ENCODE measurements at regions not wholly inside any gene's neighbourhood (a gene's known extent, or its start where the extent isn't known, plus 50 kb on each side); places are given as distances from the start of the nearest gene placed in this dataset.

GRCh38 chr7:111676167-111676566 lies 113.9 kb upstream of the IMMP2L start:
- Histone ChIP-seq H3K36me3 (no peaks in the 10 kb centered on the region), H3K4me3 (no peak overlapping the region), H3K27me3 (no peaks in the 10 kb centered on the region), H3K4me1 (no peaks in the 10 kb centered on the region), H3K27ac (no peak overlapping the region), H3K9me3 (no peaks in the 10 kb centered on the region)
- intact Hi-C loops (cut with DNase I): no loop called here
- no peak for TF ChIP-seq POLR2AphosphoS5 (IDR thresholded peaks at IDR 0.05; ENCODE audit: insufficient read depth in 1 of 2, low read depth in 1 of 2)
- TF ChIP-seq POLR2A (IDR thresholded peaks at IDR 0.05): no peak
- no peak for DNase-seq (ENCODE audit: extremely low spot score in 2 of 2)

DNA sequence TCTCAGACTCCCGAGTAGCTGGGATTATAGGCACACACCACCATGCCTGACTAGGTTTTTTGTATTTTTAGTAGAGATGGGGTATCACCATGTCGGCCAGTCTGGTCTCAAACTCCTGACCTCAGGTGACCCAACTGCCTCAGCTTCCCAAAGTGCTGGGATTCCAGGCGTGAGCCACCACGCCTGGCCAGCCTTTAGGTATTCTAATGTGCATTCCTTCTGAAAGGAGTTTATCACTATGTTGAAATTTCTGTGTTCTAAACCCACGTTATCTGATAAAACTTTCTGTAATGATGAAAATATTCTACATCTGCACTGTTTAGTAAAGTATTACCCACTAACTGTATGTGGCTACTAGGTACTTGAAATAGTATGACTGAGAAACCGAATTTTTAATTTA lies 110.6 kb upstream of the IMMP2L start:
- Histone ChIP-seq H3K4me1 (no peaks in the 10 kb centered on the region), H3K9me3 (no peaks in the 10 kb centered on the region), H3K27me3 (no peaks in the 10 kb centered on the region), H3K36me3 (no peaks in the 10 kb centered on the region), H3K27ac (no peak overlapping the region), H3K4me3 (no peak overlapping the region)
- intact Hi-C loops (cut with DNase I): no loop called here
- no peak for DNase-seq (ENCODE audit: extremely low spot score in 2 of 2)
- TF ChIP-seq CTCF (IDR thresholded peaks at IDR 0.05) (no peak), POLR2A (IDR thresholded peaks at IDR 0.05) (no peak), POLR2AphosphoS5 (IDR thresholded peaks at IDR 0.05; ENCODE audit: insufficient read depth in 1 of 2, low read depth in 1 of 2) (no peak)

DNA sequence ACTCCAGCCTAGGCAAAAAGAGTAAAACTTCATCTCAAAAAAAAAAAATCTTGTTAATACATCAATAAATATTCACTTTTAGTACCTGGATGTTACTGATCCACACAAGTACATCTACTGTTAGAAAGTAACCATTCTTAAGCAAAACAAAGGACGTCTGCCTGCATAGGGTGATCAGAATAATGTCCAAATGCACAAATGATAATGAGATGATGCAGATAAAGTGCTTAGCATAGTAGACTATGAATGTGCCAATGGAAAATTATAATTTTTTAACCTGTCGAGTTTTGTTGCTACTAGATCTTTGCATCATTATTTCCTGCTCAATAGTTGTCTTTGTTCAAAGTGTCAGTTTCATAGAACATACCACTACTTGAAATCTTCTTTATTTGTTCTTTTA lies 109.6 kb upstream of the IMMP2L start:
- Histone ChIP-seq H3K4me3 (no peak overlapping the region), H3K27me3 (no peaks in the 10 kb centered on the region), H3K27ac (no peak overlapping the region), H3K9me3 (no peaks in the 10 kb centered on the region), H3K36me3 (no peaks in the 10 kb centered on the region), H3K4me1 (no peaks in the 10 kb centered on the region)
- intact Hi-C loops (cut with DNase I): no loop called here
- no peak for DNase-seq (ENCODE audit: extremely low spot score in 2 of 2)
- TF ChIP-seq POLR2AphosphoS5 (IDR thresholded peaks at IDR 0.05; ENCODE audit: insufficient read depth in 1 of 2, low read depth in 1 of 2): no peak
- no peak for TF ChIP-seq POLR2A (IDR thresholded peaks at IDR 0.05)
- no peak for TF ChIP-seq CTCF (IDR thresholded peaks at IDR 0.05)

DNA sequence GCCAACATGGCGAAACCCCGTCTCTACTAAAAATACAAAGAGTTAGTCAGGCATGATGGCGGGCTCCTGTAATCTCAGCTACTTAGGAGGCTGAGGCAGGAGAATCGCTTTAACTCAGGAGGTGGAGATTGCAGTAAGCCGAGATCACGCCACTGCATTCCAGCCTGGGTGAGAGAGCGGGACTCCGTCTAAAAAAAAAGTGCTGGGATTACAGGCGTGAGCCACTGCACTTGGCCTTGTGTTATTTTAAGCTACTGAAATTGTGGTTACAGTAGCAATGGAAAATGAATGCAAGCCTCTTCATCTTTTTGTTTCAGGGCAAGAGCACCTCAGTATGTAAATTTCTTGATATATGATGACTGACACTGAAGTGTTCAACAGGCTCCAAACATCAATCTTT lies 106.4 kb upstream of the IMMP2L start:
- Histone ChIP-seq H3K36me3 (no peaks in the 10 kb centered on the region), H3K9me3 (no peaks in the 10 kb centered on the region), H3K4me3 (no peak overlapping the region), H3K27me3 (no peaks in the 10 kb centered on the region), H3K27ac (no peak overlapping the region), H3K4me1 (peaks cover 4% of the 10 kb centered on the region)
- intact Hi-C loops (cut with DNase I): no loop called here
- TF ChIP-seq POLR2A (IDR thresholded peaks at IDR 0.05): no peak
- no peak for TF ChIP-seq POLR2AphosphoS5 (IDR thresholded peaks at IDR 0.05; ENCODE audit: insufficient read depth in 1 of 2, low read depth in 1 of 2)
- TF ChIP-seq CTCF (IDR thresholded peaks at IDR 0.05): no peak
- DNase-seq (ENCODE audit: extremely low spot score in 2 of 2): no peak

GRCh38 chr7:111667488-111667887 lies 105.2 kb upstream of the IMMP2L start:
- H3K9me3 ChIP-seq: no peaks in the 10 kb centered on the region
- intact Hi-C loops (cut with DNase I): no loop called here
- H3K27me3 ChIP-seq: no peaks in the 10 kb centered on the region
- H3K4me1 ChIP-seq: peaks cover 4% of the 10 kb centered on the region
- no peak overlapping the region for H3K4me3 ChIP-seq
- H3K27ac ChIP-seq: no peak overlapping the region
- DNase-seq (ENCODE audit: extremely low spot score in 2 of 2): no peak
- H3K36me3 ChIP-seq: no peaks in the 10 kb centered on the region
- TF ChIP-seq POLR2AphosphoS5 (IDR thresholded peaks at IDR 0.05; ENCODE audit: insufficient read depth in 1 of 2, low read depth in 1 of 2): no peak
- no peak for TF ChIP-seq POLR2A (IDR thresholded peaks at IDR 0.05)
- TF ChIP-seq CTCF (IDR thresholded peaks at IDR 0.05): no peak

DNA sequence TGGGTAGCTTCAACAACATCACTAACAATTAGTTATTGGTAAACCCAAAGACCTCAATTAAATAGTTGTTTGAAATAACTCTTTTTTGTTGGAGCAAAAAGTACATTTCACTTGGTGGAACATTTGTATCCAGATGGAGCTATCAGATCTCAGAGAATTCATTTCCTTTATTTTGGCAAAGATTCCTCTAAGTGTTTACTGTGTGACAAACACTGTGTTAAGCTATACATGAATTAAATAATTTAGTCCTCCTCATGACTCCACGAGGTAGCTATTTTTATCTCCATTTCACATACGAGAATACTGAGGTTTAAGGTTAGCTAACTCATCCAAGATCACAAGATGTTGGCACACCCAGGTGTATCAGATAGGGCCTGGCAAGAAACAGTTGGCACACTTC lies 104.0 kb upstream of the IMMP2L start:
- H3K4me3 ChIP-seq: no peak overlapping the region
- peaks cover 4% of the 10 kb centered on the region for H3K4me1 ChIP-seq
- no peak overlapping the region for H3K27ac ChIP-seq
- no peak for DNase-seq (ENCODE audit: extremely low spot score in 2 of 2)
- intact Hi-C loops (cut with DNase I): no loop called here
- TF ChIP-seq CTCF (IDR thresholded peaks at IDR 0.05) (no peak), POLR2AphosphoS5 (IDR thresholded peaks at IDR 0.05; ENCODE audit: insufficient read depth in 1 of 2, low read depth in 1 of 2) (no peak), POLR2A (IDR thresholded peaks at IDR 0.05) (no peak)
- no peaks in the 10 kb centered on the region for H3K36me3 ChIP-seq
- no peaks in the 10 kb centered on the region for H3K27me3 ChIP-seq
- no peaks in the 10 kb centered on the region for H3K9me3 ChIP-seq

Measured in vagina (tissue), 2 donors.